ENCODE measurements at regions not wholly inside any gene's neighbourhood (a gene's known extent, or its start where the extent isn't known, plus 50 kb on each side); places are given as distances from the start of the nearest gene placed in this dataset.

DNA sequence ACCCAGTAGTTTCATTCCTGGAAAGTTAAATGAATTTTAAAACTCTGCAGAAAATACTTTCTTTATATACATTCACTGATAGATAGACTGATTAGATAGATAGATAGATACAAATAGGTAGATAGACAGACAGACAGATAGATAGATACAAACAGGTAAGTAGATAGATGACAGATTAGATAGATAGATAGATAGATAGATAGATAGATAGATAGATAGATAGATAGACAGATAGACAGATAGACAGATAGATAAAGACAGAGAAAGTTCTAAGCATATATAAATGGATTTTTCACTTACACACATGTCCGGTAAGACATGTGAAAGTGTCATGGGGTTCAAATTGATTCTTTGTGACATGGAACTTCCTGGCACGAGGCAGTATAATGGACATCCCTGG, 349.7 kb downstream of the CDK5RAP2 start:
- no peak for TF ChIP-seq CTCF (IDR thresholded peaks at IDR 0.05; ENCODE audit: low read length)
- TF ChIP-seq EZH2 (IDR thresholded peaks at IDR 0.05; ENCODE audit: borderline replicate concordance, low read length) = no peak

Measured in OCI-LY1 (cell line).